ENCODE measurements at regions not wholly inside any gene's neighbourhood (a gene's known extent, or its start where the extent isn't known, plus 50 kb on each side); places are given as distances from the start of the nearest gene placed in this dataset.

- TF ChIP-seq, protein P1, sequence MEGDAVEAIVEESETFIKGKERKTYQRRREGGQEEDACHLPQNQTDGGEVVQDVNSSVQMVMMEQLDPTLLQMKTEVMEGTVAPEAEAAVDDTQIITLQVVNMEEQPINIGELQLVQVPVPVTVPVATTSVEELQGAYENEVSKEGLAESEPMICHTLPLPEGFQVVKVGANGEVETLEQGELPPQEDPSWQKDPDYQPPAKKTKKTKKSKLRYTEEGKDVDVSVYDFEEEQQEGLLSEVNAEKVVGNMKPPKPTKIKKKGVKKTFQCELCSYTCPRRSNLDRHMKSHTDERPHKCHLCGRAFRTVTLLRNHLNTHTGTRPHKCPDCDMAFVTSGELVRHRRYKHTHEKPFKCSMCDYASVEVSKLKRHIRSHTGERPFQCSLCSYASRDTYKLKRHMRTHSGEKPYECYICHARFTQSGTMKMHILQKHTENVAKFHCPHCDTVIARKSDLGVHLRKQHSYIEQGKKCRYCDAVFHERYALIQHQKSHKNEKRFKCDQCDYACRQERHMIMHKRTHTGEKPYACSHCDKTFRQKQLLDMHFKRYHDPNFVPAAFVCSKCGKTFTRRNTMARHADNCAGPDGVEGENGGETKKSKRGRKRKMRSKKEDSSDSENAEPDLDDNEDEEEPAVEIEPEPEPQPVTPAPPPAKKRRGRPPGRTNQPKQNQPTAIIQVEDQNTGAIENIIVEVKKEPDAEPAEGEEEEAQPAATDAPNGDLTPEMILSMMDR (IDR thresholded peaks at IDR 0.05) = no peak
- TF ChIP-seq POLR2A (IDR thresholded peaks at IDR 0.05) = no peak
Observed at GRCh38 chr6:41492261-41492891, 53.8 kb upstream of the FOXP4 start.
